Activated effector memory CD4-positive, alpha-beta T cell treated with Interleukin-2 at 50 U/mL for 16 hours (primary cell): ENCODE measurements at regions not wholly inside any gene's neighbourhood (a gene's known extent, or its start where the extent isn't known, plus 50 kb on each side); places are given as distances from the start of the nearest gene placed in this dataset.
"Not testable (repeated sequence)": the region's sequence is repeated elsewhere in the genome, so short reads cannot be mapped to it uniquely, and the experiment has no call there.

Experiments used
- DNase-seq: peaks from one replicate; pipeline ENCODE4 v3.0.0-alpha.2; 2020

DNA sequence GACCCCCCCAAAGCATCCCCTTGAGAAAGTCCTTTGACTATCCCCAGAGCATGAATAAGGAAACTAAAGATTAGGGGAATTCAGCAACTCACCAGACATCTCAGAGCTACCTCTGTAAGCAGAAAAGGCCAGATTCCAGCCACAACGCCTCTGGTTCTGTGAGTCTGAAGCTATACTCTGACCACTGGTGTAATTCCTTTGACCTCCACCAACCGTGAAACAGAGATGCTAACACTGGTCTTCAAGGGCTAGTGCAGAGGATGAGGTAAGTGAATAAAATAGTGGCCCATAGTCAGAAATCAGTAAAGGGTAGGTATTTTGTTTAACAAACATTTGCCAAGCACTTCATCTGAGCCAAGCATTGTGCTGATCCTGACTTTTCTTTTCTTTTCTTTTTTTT lies 353.4 kb downstream of the NPIPA8 start:
- DNase-seq, result no peak

DNA sequence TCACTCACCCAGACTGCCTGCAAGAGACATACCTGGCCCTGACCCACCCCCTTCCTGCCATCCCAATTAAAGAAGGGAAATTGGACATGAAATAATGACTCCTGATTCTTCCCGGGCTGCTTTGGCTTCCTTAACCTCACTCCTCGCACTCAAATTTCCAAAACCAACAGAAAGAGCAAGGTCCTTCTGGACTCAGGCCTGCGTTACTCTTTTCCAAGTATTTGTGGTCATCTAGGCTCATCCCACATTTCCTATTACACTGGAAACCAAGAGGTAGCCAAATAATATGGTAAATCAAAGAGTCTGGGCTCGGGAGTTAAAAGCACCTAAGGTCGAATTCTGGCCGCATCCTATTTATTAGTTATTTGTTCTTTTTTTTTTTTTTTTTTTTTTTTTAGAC lies 359.3 kb downstream of the NPIPA8 start:
- DNase-seq, result no peak

DNA sequence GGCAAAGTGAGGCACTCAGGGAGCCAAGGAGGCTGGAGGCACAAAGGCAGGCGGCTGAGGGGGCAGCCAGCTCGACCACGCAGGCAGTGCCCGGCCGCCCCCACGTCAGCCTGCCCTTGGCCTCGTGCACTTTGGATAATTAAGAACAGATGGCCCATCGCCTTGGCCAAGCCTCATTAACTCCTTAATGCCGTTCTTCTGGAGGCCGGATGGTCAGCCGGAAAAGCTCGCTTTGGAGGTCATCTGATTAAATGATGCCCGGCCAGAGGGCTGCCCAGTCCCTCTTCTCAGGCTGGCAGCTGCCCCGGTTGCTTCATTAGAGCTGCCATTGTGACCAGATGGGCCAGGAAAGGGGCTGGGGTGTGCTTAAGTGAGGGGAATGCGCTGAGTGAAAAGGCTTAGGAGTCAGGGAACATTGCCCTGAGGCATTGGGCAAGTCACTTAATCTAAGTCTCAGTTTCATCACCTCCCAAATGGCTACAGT lies 364.0 kb downstream of the NPIPA8 start:
- DNase-seq, result no peak

DNA sequence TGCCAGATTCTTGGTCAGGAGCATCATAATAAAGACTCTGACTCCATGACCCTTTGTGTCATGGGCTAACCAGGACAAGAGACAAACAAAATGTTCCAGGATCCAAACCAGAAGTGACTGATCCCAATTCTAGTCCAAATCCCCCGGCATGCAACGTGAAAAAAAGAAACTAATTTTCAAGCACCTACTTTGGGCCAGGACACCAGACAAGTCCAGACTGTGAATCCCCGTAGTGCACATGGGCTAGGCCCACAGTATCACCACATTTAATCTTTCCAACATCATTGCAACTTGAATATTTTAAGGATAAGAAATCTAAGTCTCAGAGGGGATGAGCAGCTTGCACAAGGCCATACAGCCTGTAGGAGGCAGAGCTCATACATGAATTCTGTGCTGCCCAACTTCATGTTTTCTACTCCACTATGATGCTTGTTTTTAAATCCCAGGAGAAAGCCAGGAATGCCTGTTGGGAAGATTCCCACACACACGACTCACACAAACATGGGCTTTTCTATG lies 365.7 kb downstream of the NPIPA8 start:
- no peak for DNase-seq

DNA sequence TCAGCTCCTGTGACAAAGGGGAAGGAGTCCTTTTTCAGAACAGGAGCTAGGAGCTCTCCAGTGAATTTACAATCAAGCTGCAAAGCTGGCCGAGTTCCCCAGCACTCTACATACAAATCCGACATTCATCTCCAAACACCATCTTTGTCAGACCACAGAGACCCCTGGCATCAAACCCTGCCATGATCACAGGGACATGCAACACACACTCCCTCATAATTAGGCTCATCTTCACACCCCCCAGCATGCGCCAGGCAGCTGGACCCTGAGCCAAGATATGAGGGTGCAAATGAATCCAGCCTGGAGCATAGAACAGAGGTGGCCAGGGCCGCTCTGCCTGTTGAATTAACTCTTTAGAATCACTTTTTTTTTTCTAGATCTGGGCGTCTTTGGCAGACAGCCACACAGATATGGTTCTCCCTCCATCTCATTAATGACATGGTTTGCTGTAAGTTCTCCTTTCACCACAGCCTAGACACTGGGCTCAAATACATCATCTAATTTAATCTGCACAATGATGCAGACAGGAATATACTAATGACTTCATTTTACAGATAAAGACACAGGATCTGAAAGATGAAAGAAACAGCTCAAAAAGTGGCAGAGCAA lies 366.3 kb downstream of the NPIPA8 start:
- no peak for DNase-seq

DNA sequence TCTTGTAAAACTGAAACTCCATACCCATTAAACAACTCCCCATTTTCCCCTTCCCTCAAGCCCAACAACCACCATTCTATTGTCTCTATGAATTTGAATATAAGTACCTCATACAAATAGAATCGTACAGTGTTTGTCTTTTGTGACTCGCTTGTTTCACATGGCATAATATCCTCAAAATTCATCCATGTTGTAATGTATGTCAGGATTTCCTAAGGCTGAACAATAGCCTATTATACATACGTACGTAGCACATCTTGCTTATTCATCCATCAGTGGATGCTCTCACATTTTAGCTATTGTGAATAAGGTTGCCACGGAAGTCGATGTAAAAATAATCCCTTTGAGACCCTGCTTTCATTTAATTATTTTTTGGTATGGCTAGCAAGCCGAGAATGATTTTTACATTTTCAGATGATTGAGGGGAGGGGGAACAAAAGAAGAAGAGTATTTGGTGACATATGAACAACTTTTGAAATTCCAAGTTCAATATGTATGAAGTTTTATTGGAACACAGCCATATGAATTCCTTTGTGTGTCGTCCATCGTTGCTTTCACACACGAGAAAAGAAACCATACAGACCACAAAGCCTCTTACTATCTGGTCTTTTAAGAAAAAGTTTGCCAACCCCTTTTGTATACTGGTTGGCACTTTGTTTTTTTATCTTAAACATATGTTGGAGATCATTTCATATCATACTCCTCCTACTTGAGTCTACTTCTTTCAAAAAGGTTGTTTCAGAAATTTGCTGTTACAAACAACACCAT lies 371.2 kb downstream of the NPIPA8 start:
- no peak for DNase-seq

DNA sequence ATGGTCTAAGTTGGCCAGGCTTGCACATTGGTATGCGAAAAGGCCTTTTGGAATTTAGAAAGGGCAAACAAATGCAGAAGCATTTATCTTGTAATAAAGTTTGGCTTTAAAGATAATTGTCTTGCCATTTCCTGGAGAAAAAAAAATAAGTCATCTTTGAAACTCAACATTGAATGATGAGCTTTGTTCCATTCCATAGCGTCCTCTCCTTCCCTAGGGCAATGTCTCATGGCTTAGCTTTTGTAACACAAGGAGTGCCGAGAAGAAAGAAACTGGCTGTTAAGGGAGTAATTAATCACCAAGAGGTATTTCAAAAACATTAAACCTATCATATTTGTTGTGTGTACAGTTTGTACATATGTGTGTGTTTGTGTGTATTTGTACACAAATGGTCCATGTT lies 372.3 kb downstream of the NPIPA8 start:
- no peak for DNase-seq

DNA sequence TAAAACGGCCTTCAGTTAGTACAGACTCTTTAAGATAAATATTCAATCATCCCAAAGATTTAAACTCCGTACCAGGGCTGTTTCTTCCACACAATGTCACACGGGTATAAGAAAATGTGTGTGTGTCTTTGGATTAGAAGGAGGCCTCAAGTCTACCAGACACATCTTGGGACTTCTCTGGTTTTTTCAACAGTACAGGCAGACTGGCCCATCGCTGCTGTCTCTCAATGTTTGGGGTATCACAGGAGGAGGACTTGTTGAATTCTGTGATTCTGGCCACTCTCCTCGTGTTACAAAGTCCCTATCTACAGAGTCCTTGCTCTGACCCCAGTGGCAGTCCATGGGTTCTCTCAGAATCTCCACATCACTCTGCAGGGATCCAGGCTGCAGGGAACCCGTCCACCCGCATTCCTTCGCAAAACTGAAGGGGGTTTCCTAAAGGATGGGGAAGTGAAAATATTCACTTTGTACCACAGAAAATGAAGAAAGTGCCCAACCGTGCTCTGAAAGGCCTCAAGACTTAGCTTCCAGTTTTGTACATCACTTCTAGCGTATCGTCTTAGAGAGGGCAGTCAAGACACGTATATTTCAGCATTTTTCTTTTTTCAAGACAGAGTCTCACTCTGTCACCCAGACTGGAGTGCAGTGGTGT lies 373.2 kb downstream of the NPIPA8 start:
- DNase-seq, result no peak

DNA sequence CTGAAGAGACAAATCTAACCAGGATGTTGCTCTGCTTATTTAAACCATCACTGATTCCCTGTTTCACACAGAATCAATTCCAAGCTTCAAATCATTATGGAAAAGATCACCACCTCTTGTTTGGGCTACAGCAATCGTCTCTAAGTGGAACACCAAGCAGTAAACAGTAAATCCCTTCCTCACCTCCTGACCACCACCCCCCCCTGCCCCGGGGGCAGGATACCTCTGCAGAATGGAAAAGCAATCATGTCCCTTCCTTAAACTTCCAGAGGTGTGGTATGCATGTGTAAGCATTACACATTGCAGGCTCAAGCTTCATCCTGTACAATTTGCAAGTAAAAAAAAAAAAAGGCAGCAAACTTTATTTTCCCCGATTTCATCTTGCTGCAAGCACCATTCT lies 373.8 kb downstream of the NPIPA8 start:
- no peak for DNase-seq

DNA sequence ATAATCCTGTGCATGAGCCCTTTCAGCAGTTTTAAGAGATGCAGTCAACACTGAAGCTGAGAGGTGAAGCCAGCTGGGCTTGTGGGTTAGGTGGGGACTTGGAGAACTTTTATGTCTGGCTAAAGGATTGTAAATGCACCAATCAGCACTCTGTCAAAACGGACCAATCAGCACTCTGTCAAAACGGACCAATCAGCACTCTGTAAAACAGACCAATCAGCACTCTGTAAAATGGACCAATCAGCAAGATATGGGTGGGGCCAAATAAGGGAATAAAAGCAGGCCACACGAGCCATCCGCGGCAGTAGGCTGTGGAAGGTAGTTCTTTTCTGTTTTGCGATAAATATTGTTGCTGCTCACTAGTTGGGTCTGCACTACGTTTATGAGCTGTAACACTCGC lies 374.7 kb downstream of the NPIPA8 start:
- not testable (repeated sequence) for DNase-seq

DNA sequence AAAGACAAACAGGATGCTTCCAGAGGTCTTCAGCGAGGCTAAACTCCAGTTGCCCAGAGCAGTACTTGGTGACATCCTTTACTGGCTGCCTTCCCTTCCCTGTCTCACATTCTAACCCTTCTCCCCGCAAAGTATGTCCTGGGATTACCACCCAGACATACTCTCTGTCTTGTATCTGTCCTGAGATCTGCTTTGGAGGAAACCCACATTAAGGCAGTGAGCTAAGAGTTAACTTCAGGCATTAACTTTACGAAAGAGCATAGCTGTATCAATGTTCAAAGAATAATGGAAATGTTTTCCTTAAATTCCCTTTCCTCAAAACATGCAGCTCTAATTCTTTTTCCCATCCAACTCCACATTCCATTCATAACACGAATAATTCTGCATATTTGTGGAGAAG lies 385.2 kb downstream of the NPIPA8 start:
- no peak for DNase-seq

DNA sequence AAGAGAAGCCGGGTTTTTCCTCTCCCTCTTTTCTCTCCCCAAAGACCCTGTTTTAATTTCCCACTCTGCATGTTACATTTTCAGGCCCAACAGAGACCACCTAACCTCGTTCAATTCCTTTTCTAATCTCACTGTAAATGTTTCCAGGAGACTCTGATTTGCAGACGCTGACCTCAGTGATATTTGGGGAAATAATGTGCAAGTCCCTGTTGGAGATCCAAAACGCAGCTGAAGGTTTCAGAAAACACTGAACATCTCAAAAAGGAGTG lies 386.6 kb downstream of the NPIPA8 start:
- no peak for DNase-seq

DNA sequence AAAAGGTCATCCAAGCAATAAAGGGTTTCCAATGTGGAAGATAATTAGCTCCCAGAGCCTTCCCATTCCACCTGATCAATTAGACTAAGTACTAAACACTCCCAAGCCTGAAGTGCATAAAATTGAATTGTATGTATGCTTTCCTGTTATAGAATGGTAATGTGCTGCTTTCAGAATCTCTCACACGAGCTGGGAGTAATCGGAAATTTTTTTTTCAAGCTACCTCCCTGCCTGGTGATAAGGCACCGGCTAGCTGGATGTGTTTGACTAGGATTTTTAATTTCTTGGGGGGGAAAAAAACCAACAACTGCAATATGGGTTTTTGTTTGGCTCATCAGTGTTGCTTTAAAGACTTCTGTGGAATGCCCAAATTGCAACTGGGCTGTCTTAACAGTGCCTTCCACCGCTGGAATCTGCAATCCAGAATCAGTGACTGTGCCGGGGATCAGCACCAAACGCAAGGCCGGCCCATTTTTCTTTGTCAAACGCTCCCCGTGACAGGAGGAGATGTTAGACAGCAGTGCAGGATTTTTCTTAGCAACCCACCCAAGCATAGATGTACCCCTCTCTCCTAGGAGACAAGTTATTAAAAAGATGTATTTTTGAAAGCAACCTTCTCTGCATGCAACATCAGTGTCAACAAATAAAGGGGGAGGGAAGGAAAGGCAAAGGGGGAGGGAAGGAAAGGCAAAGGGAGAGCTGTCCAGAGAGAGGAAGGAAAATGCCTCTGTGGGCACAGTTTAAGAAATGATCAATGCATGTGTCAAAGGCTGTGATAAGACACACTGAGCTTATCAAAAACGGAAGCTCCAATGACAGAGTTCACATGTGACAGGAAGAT lies 387.2 kb downstream of the NPIPA8 start:
- no peak for DNase-seq

DNA sequence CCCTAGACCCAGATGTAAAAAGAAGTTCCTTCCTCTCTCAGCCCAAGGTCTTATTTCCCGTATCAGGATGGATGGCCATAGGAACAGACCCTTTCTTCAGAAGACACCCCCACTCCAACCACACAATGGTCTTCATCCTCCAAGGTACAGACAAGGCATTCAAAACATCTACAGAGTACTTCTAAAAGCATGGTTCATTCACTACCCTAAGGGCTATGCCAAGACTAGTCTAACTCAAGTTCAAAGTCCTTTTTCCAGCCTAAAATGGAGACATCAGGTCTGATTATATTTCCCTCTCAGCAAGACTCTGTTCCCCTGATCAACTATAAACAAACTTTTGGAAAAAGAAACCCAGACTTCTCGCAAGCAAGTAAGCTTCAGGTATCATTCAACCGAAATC lies 388.9 kb downstream of the NPIPA8 start:
- no peak for DNase-seq

DNA sequence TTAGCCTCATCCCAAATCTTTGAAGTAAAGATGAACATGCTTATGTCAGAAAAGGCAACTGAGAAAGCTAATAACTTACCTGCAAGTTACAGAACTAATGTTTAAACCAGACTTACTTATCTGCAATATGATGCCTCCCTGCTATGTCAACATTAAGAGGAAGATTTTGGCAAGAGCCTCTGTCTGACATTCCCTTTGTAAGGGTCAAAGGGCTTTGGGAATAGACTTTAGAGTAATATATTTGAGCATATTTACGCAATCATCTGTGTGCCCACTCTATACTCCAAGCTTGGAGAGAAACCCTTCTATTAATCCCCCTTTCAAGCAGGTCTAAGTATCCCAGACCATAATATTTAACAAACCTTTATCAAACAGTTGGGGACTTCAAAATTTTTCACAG lies 389.4 kb downstream of the NPIPA8 start:
- no peak for DNase-seq

DNA sequence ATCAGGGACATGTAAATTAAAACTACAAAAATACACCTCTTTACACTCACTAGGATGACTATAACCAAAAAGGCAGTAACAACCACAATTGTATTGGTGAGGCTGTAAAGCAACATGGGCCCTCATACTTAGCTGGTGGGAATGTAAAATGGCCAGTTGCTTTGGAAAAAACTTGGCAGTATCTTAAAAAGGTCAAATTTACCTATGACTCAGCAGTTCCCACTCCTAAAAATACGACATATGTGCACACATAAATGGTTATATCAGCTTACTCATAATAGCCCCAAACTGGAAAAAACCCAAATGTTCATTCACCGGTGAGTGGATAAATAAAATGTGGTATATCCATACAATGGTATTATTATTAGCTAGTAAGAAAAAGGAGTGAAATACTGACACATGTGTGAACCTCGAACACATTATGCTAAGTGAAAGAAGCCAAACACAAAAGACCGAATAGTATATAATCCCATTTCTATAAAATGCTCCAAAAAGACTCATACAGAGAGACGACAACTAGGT lies 391.4 kb downstream of the NPIPA8 start:
- DNase-seq, result no peak

DNA sequence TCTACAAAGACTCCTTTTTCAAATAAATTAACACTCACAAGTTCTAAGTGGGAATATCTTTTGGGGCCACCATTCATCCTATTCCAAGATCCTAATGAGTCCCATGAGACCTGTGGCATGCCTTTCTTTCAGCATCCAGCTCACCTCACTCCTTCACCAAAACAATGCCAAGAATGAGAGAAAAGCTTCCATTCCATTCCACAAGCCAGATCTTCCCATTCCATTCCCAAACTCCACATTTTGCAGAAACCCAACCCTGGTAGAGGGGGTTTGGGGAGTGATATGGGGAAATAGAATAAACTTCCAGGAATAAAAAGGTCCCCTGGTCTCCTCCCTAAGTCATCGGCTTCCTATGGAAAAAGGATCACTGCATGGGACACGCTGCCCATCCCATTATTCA lies 392.2 kb downstream of the NPIPA8 start:
- DNase-seq, result no peak

DNA sequence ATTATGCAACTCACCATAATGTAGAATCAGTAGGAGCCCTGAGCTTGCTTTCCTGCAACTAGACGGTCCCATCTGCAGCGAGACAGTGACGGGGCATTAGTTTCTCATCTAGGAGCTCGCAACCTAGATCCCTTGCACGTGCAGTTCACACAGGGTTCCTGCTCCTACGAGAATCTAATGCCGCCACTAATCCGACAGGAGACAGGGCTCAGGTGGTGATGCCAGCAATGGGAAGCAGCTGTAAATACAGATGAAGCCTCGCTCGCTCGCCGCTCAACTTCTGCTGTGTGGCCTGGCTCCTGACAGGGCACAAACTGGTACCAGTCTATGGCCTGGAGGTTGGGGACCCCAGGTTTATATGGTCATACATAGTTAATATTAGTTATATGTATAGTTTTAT lies 394.5 kb downstream of the NPIPA8 start:
- no peak for DNase-seq

DNA sequence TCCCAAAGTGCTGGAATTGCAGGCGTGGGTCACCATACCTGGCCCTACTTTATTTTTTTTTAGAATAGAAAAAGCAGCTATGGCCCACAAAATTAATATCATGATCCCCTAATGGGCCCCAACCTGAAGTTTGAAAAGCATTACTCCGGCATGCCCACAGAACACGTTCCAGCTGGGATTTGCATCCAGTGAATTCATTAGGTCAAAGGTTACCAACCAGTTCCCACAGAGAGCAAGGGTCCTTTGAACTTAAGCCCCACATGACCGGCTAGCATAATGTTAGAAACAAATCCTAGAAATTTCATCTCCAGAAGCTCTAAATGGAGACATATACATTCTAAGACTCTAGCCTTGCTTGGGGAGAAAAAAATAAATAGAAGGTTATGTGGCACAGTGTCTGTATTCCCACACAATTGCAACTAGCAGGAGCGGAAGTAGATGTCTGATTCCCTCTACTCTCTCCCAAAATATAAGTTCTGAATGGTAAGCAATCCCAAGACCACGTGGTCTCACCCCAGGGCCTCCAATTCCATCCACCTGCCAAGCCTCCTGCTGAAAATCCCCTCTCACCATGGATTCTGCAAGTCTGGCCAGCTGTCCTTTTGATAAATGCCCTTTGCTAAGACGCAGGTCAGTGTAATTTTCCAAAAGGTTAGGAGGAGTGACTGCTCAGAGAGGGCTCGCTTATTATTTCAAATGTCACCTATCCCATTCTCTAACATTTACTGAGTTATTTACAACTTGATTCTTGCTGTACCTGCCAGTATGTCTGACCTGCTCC lies 395.8 kb downstream of the NPIPA8 start:
- no peak for DNase-seq

DNA sequence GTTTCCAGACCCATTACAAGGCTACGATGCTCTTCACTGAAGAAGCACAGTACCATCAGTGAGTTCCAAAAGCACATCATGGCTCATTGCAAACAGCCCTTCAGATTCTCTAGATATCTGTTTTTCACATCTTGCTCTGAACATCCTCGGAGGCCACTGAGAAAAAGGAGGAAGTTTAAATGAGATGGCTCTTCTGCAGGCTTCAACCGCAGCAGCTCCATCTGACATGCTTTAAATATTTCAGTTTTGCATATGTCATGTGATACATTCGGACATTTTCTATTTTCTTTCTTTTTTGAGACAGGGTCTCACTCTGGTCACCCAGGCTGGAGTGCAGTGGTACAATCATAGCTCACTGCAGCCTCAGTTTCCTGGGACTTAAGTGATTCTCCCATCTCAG lies 396.8 kb downstream of the NPIPA8 start:
- no peak for DNase-seq

DNA sequence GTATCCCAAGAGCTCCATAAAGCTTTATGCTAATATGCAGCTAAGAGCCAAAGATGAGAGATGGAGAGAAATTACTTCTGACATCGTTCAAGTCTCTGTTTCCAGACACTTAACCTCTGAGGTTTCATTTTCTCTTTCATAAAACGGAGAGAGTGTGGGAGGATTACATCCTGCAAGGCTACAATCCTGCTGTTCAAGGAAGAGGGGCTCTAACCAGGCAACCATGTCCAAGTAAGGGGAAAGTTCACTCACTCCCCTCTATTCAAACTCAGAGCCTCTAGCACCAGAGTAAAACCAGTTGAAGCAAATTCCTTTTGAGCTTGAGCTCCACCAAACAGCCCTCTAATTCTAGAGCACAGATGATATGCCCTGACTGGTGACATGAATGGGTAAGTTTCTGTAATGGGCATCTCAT lies 397.4 kb downstream of the NPIPA8 start:
- no peak for DNase-seq

DNA sequence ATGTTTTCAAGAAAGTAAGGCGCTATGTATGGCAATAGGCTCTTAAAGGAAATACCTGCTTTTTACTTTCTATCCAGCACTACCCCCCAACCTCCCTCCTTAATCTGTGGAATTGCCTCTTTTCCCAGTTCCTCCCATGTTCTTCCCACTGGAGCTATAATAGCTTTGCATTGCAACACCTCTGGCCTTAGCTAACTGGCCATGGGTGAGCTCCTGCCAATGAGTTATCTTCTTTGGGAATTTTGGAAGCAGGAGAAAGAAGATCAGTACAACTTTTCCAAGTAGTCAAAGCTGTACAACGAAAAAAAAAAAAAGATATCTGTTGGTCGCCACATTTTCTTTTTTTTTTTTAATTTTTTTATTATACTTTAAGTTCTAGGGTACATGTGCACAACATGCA lies 398.0 kb downstream of the NPIPA8 start:
- no peak for DNase-seq
